ENCODE measurements at regions not wholly inside any gene's neighbourhood (a gene's known extent, or its start where the extent isn't known, plus 50 kb on each side); places are given as distances from the start of the nearest gene placed in this dataset.
A peak's percentile ranks its signal among the peaks of the same experiment; 100 is the strongest.

GRCh38 chr10:133025558-133026090 is 62.1 kb upstream of the ADGRA1 start:
- H3K36me3 Mint-ChIP-seq, result no peaks in the 10 kb centered on the region
- no peaks in the 10 kb centered on the region for H3K9me3 Mint-ChIP-seq
- H3K4me1 Mint-ChIP-seq, result no peaks in the 10 kb centered on the region
- H3K27me3 Mint-ChIP-seq, result peaks cover 15 to 19% of the 10 kb centered on the region in 2 donors
- no peak overlapping the region for H3K27ac Mint-ChIP-seq
- DNase-seq (no peak), ATAC-seq (replicated peaks) (no peak)
- H3K4me3 Mint-ChIP-seq, result no peak overlapping the region

GRCh38 chr10:133024704-133025557 is 62.8 kb upstream of the ADGRA1 start:
- H3K9me3 Mint-ChIP-seq, result no peaks in the 10 kb centered on the region
- H3K27me3 Mint-ChIP-seq, result peaks cover 15 to 19% of the 10 kb centered on the region in 2 donors
- ATAC-seq (replicated peaks) (no peak), DNase-seq (no peak)
- H3K36me3 Mint-ChIP-seq, result no peaks in the 10 kb centered on the region
- no peak overlapping the region for H3K27ac Mint-ChIP-seq
- no peak overlapping the region for H3K4me3 Mint-ChIP-seq
- H3K4me1 Mint-ChIP-seq, result no peaks in the 10 kb centered on the region

GRCh38 chr10:133023216-133023843 is 64.4 kb upstream of the ADGRA1 start:
- no peak for DNase-seq
- no peak for ATAC-seq (replicated peaks)
- no peak overlapping the region for H3K4me3 Mint-ChIP-seq
- no peaks in the 10 kb centered on the region for H3K36me3 Mint-ChIP-seq
- H3K27me3 Mint-ChIP-seq, result peaks cover 15 to 19% of the 10 kb centered on the region in 2 donors
- H3K9me3 Mint-ChIP-seq, result no peaks in the 10 kb centered on the region
- no peaks in the 10 kb centered on the region for H3K4me1 Mint-ChIP-seq
- no peak overlapping the region for H3K27ac Mint-ChIP-seq

GRCh38 chr10:133022776-133023100 is 65.0 kb upstream of the ADGRA1 start:
- no peak for ATAC-seq (replicated peaks)
- H3K36me3 Mint-ChIP-seq, result no peaks in the 10 kb centered on the region
- H3K27ac Mint-ChIP-seq, result no peak overlapping the region
- no peak overlapping the region for H3K4me3 Mint-ChIP-seq
- peaks cover 11 to 13% of the 10 kb centered on the region in 2 donors for H3K27me3 Mint-ChIP-seq
- no peak for DNase-seq
- H3K9me3 Mint-ChIP-seq, result no peaks in the 10 kb centered on the region
- H3K4me1 Mint-ChIP-seq, result no peaks in the 10 kb centered on the region

- no peaks in the 10 kb centered on the region for H3K9me3 Mint-ChIP-seq
- no peak for DNase-seq
- H3K27ac Mint-ChIP-seq, result no peak overlapping the region
- H3K4me1 Mint-ChIP-seq, result no peaks in the 10 kb centered on the region
- no peak for ATAC-seq (replicated peaks)
- no peak overlapping the region for H3K4me3 Mint-ChIP-seq
- H3K36me3 Mint-ChIP-seq, result no peaks in the 10 kb centered on the region
- H3K27me3 Mint-ChIP-seq, result peaks cover 6 to 8% of the 10 kb centered on the region in 2 donors
These were observed 65.6 kb upstream of the ADGRA1 start for GRCh38 chr10:133021963-133022775.

GRCh38 chr10:133021116-133021962 is 66.4 kb upstream of the ADGRA1 start:
- Mint-ChIP-seq H3K36me3 (no peaks in the 10 kb centered on the region), H3K9me3 (no peaks in the 10 kb centered on the region), H3K4me3 (no peak overlapping the region), H3K27ac (no peak overlapping the region), H3K4me1 (no peaks in the 10 kb centered on the region), H3K27me3 (peaks cover 6 to 8% of the 10 kb centered on the region in 2 donors)
- DNase-seq, result no peak
- no peak for ATAC-seq (replicated peaks)

GRCh38 chr10:133020193-133020817 is 67.4 kb upstream of the ADGRA1 start:
- Mint-ChIP-seq H3K36me3 (no peaks in the 10 kb centered on the region), H3K4me3 (no peak overlapping the region)
- ATAC-seq (replicated peaks), result no peak

GRCh38 chr10:133019651-133020050 is 68.1 kb upstream of the ADGRA1 start:
- Mint-ChIP-seq H3K36me3 (no peaks in the 10 kb centered on the region), H3K27me3 (peaks cover 0 to 6% of the 10 kb centered on the region in 2 donors), H3K27ac (no peak overlapping the region), H3K9me3 (no peaks in the 10 kb centered on the region), H3K4me3 (no peak overlapping the region), H3K4me1 (no peaks in the 10 kb centered on the region)
- ATAC-seq (replicated peaks) (no peak), DNase-seq (no peak)

More at GRCh38 chr10:133020193-133020817, 67.4 kb upstream of the ADGRA1 start:
- Mint-ChIP-seq H3K27me3 (peaks cover 4 to 6% of the 10 kb centered on the region in 2 donors), H3K27ac (no peak overlapping the region), H3K4me1 (no peaks in the 10 kb centered on the region), H3K9me3 (no peaks in the 10 kb centered on the region)
- DNase-seq, result no peak

- ATAC-seq (replicated peaks), result no peak
- Mint-ChIP-seq H3K27me3 (peaks cover 0 to 6% of the 10 kb centered on the region in 2 donors), H3K9me3 (no peaks in the 10 kb centered on the region)
These were observed 68.5 kb upstream of the ADGRA1 start for GRCh38 chr10:133019191-133019590.

GRCh38 chr10:133018491-133018890 is 69.2 kb upstream of the ADGRA1 start:
- no peak overlapping the region for H3K4me3 Mint-ChIP-seq
- H3K27me3 Mint-ChIP-seq, result peaks cover under 1 to 6% of the 10 kb centered on the region in 2 donors
- H3K36me3 Mint-ChIP-seq, result no peaks in the 10 kb centered on the region
- DNase-seq (no peak), ATAC-seq (replicated peaks) (no peak)
- H3K9me3 Mint-ChIP-seq, result no peaks in the 10 kb centered on the region
- peaks cover 0 to 2% of the 10 kb centered on the region in 2 donors for H3K4me1 Mint-ChIP-seq
- H3K27ac Mint-ChIP-seq, result no peak overlapping the region

More at GRCh38 chr10:133019191-133019590, 68.5 kb upstream of the ADGRA1 start:
- no peak for DNase-seq
- Mint-ChIP-seq H3K4me3 (no peak overlapping the region), H3K27ac (no peak overlapping the region), H3K4me1 (no peaks in the 10 kb centered on the region), H3K36me3 (no peaks in the 10 kb centered on the region)

GRCh38 chr10:133017203-133017601 is 70.5 kb upstream of the ADGRA1 start:
- H3K36me3 Mint-ChIP-seq, result no peaks in the 10 kb centered on the region
- peaks cover 2 to 6% of the 10 kb centered on the region in 2 donors for H3K4me1 Mint-ChIP-seq
- H3K27me3 Mint-ChIP-seq, result peaks cover 4 to 6% of the 10 kb centered on the region in 2 donors
- DNase-seq (no peak), ATAC-seq (replicated peaks) (no peak)
- H3K4me3 Mint-ChIP-seq, result no peak overlapping the region
- H3K9me3 Mint-ChIP-seq, result no peaks in the 10 kb centered on the region
- H3K27ac Mint-ChIP-seq, result peak overlapping the region; percentile 51

GRCh38 chr10:133016493-133017202 is 71.1 kb upstream of the ADGRA1 start:
- DNase-seq, result no peak
- no peak overlapping the region for H3K4me3 Mint-ChIP-seq
- H3K27ac Mint-ChIP-seq, result no peak overlapping the region
- H3K9me3 Mint-ChIP-seq, result no peaks in the 10 kb centered on the region
- peaks cover 4 to 5% of the 10 kb centered on the region in 2 donors for H3K27me3 Mint-ChIP-seq
- ATAC-seq (replicated peaks), result no peak
- H3K4me1 Mint-ChIP-seq, result peaks cover 2 to 6% of the 10 kb centered on the region in 2 donors
- no peaks in the 10 kb centered on the region for H3K36me3 Mint-ChIP-seq

Data from stimulated activated naive B cell treated with anti-CD40 and anti-IgM and Interleukin-4, amounts not matched to agents 10 μg/mL and 1 μg/mL and 100 μg/mL, for 72 hours (primary cell).